ENCODE measurements at regions not wholly inside any gene's neighbourhood (a gene's known extent, or its start where the extent isn't known, plus 50 kb on each side); places are given as distances from the start of the nearest gene placed in this dataset.

DNA sequence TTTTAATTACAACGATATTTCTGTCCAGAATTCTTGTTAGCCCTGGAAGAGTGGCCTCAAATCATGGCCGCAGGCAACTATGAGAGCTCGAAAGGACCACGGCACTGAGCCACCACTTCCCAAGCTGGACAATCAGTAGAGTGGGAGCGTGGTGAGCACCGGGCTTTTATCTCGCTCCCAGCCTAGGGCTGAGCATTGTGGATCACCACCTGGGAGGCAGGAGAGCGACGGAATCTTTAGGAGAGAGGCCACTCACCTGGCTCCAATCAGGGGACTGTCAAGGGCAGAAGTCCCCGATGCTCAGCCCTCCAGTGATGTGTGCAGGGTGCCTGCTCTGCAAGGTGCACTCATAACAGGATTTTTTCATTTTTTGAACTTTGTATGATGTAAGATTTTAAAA lies 377.1 kb upstream of the B3GAT1 start:
- Histone ChIP-seq H3K36me3 (ENCODE audit: control insufficient read depth, insufficient read depth, low read length) (no peaks in the 10 kb centered on the region), H3K27me3 (replicated peaks; ENCODE audit: control insufficient read depth, insufficient read depth, low read length) (no peaks in the 10 kb centered on the region; the same call in 1 of the 2 replicates), H3K4me3 (replicated peaks; ENCODE audit: low read depth, low read length) (no peak overlapping the region)
- no peak for DNase-seq (ENCODE audit: extremely low read depth, insufficient read length)
- TF ChIP-seq, protein P1, sequence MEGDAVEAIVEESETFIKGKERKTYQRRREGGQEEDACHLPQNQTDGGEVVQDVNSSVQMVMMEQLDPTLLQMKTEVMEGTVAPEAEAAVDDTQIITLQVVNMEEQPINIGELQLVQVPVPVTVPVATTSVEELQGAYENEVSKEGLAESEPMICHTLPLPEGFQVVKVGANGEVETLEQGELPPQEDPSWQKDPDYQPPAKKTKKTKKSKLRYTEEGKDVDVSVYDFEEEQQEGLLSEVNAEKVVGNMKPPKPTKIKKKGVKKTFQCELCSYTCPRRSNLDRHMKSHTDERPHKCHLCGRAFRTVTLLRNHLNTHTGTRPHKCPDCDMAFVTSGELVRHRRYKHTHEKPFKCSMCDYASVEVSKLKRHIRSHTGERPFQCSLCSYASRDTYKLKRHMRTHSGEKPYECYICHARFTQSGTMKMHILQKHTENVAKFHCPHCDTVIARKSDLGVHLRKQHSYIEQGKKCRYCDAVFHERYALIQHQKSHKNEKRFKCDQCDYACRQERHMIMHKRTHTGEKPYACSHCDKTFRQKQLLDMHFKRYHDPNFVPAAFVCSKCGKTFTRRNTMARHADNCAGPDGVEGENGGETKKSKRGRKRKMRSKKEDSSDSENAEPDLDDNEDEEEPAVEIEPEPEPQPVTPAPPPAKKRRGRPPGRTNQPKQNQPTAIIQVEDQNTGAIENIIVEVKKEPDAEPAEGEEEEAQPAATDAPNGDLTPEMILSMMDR (IDR thresholded peaks at IDR 0.05; ENCODE audit: insufficient read depth, low read length, poor library complexity, severe bottlenecking): no peak

DNA sequence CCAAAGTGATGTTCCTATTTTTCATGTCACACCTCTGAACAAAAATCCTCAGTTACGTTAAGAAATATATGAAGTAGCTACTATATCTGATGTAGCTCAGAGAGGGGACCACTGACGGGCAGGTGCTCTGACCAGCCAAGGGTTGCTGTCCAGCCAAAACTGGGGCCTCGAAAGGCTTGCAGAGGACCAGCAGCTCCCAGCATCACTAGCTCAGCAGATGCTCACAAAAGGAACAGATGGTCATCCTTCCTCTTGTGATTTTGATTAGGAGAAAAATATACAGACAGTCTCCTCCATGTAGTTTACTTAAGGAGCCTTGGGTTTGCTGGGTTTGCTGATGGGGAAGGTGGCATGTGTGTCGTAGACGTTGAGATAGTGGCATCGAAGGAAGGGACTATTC lies 374.6 kb upstream of the B3GAT1 start:
- H3K27me3 ChIP-seq (replicated peaks; ENCODE audit: control insufficient read depth, insufficient read depth, low read length): no peaks in the 10 kb centered on the region; the same call in 1 of the 2 replicates
- H3K4me3 ChIP-seq (replicated peaks; ENCODE audit: low read depth, low read length): no peak overlapping the region
- TF ChIP-seq, protein P1 (IDR thresholded peaks at IDR 0.05; ENCODE audit: insufficient read depth, low read length, poor library complexity, severe bottlenecking): no peak
- DNase-seq (ENCODE audit: extremely low read depth, insufficient read length): no peak
- no peaks in the 10 kb centered on the region for H3K36me3 ChIP-seq (ENCODE audit: control insufficient read depth, insufficient read depth, low read length)

DNA sequence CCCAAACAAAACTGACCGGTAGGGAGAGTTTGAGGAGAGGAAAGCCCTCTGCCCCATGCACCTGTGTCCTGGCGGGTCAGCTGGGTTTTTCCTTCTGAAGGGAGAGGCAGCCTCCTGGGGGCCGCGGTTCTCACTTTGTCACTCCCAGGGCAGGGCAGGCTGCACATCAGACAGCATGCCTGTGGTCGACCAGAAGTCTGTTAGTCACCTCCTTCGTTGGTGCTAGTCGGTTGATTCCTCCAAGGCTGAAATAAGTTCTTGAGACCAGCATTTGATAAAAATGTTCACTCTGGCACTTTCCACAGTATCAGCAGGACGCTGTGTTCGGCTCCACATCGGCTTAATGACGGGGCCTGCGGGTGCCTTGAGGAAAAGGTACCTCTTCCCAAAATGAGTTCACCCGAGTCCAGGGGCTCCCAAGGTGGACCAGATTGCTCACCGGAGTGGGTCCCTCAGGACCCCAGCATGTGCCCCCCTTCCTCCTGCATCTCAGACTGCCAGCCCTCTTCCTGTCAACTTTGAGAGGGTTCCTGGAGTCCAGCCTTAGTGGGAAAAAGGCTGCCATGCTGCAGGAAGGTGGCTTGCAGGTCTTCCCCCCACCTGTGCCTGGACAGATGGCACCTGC lies 373.7 kb upstream of the B3GAT1 start:
- H3K27me3 ChIP-seq (replicated peaks; ENCODE audit: control insufficient read depth, insufficient read depth, low read length): no peaks in the 10 kb centered on the region; the same call in 1 of the 2 replicates
- no peaks in the 10 kb centered on the region for H3K36me3 ChIP-seq (ENCODE audit: control insufficient read depth, insufficient read depth, low read length)
- no peak for DNase-seq (ENCODE audit: extremely low read depth, insufficient read length)
- no peak overlapping the region for H3K4me3 ChIP-seq (replicated peaks; ENCODE audit: low read depth, low read length)
- TF ChIP-seq, protein P1 (IDR thresholded peaks at IDR 0.05; ENCODE audit: insufficient read depth, low read length, poor library complexity, severe bottlenecking): no peak

DNA sequence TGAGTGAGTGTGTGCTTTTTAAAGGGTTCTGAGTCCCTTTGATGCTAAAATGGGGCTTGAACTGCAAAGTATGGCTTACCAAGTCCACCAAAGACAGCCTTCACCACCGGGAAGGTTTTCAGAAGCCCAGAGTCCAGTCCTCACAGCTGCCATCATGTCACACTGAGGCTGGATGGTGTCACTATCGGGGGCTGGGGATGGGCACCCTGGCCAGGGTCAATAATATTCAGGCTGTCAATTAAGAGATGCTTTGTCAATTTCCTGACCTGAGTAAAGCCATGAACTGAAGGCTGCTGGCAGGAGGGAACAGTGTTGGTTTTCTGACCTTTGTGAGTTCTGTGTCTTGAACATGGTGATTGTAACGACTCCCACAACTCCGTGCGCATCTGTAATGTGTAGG lies 373.0 kb upstream of the B3GAT1 start:
- TF ChIP-seq, protein P1 (IDR thresholded peaks at IDR 0.05; ENCODE audit: insufficient read depth, low read length, poor library complexity, severe bottlenecking): no peak
- H3K36me3 ChIP-seq (ENCODE audit: control insufficient read depth, insufficient read depth, low read length): no peaks in the 10 kb centered on the region
- H3K4me3 ChIP-seq (replicated peaks; ENCODE audit: low read depth, low read length): no peak overlapping the region
- H3K27me3 ChIP-seq (replicated peaks; ENCODE audit: control insufficient read depth, insufficient read depth, low read length): no peaks in the 10 kb centered on the region; the same call in 1 of the 2 replicates
- no peak for DNase-seq (ENCODE audit: extremely low read depth, insufficient read length)

DNA sequence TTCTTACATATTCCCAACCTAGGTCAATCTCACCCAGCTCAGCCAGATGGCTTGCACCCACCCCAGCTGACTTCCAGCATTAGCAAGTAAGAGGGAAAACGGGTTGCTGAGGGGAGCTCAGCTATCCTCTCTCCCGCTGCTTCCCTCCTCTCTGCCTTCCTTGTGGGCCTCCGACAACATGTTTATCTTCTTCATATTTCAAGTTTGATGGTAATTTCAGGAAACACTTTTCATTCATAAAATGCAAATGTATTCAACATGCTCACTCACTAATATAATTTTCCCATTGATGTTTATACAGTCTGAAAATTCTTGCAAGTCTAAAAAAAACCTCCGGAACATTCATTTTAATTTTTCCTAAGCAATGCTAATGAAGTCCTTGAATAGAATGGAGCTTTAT lies 372.5 kb upstream of the B3GAT1 start:
- TF ChIP-seq, protein P1 (IDR thresholded peaks at IDR 0.05; ENCODE audit: insufficient read depth, low read length, poor library complexity, severe bottlenecking): no peak
- Histone ChIP-seq H3K27me3 (replicated peaks; ENCODE audit: control insufficient read depth, insufficient read depth, low read length) (no peaks in the 10 kb centered on the region), H3K36me3 (ENCODE audit: control insufficient read depth, insufficient read depth, low read length) (no peaks in the 10 kb centered on the region), H3K4me3 (replicated peaks; ENCODE audit: low read depth, low read length) (no peak overlapping the region)
- DNase-seq (ENCODE audit: extremely low read depth, insufficient read length): no peak

DNA sequence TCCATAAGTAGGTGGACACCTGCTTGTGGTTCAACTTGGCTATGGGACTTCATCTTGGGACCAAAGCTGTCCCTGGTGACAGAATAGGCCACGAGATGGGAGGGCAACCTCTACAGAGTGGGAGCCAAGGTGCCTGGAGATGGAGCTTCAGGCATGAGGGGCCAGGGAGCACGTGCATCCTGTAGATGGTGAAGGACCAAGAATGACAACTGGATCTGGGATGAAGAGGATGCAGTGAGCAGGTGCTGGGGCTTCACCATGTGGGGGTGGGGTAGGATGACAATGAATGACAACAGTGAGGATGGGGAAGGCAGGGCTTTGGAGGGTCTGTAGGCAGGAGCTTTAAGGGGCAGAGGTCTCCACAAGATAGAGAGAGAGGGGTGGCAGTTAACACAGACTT lies 372.0 kb upstream of the B3GAT1 start:
- Histone ChIP-seq H3K36me3 (ENCODE audit: control insufficient read depth, insufficient read depth, low read length) (no peaks in the 10 kb centered on the region), H3K4me3 (replicated peaks; ENCODE audit: low read depth, low read length) (no peak overlapping the region), H3K27me3 (replicated peaks; ENCODE audit: control insufficient read depth, insufficient read depth, low read length) (no peaks in the 10 kb centered on the region)
- no peak for DNase-seq (ENCODE audit: extremely low read depth, insufficient read length)
- TF ChIP-seq, protein P1 (IDR thresholded peaks at IDR 0.05; ENCODE audit: insufficient read depth, low read length, poor library complexity, severe bottlenecking): no peak
